Calu3 (cell line): ENCODE measurements at regions not wholly inside any gene's neighbourhood (a gene's known extent, or its start where the extent isn't known, plus 50 kb on each side); places are given as distances from the start of the nearest gene placed in this dataset.

Source experiments
- BruUV-seq: library from RNA; stranded (reverse); fragments of 400-500 nt; replicated peaks from 2 replicates; lab custom pipeline; 2021; lab: Mats Ljungman, UMichigan
- CTCF ChIA-PET: fragments of 300-600 bp; sonication (Branson Sonifier 250); formaldehyde crosslinking; loops from one replicate; lab custom pipeline; 2022; ENCODE audit warnings: antibody characterized with exemption; lab: Charles Lee
- DNase-seq: peaks from one replicate; pipeline ENCODE4 v3.0.0; 2022
- H3K27ac Mint-ChIP-seq: one replicate; pipeline ENCODE4 v1.8.0; 2022; ENCODE audit warnings: mixed read lengths; ENCODE audit not compliant: unreplicated experiment
- H3K27me3 Mint-ChIP-seq: one replicate; pipeline ENCODE4 v1.8.0; 2022; ENCODE audit warnings: mixed read lengths; ENCODE audit not compliant: unreplicated experiment
- H3K36me3 Mint-ChIP-seq: one replicate; pipeline ENCODE4 v1.8.0; 2022; ENCODE audit warnings: mild to moderate bottlenecking, moderate library complexity, mixed read lengths; ENCODE audit not compliant: insufficient read depth, unreplicated experiment
- H3K4me1 Mint-ChIP-seq: one replicate; pipeline ENCODE4 v1.8.0; 2022; ENCODE audit warnings: mild to moderate bottlenecking, low read depth, mixed read lengths; ENCODE audit not compliant: unreplicated experiment
- H3K4me3 Mint-ChIP-seq: one replicate; pipeline ENCODE4 v1.8.0; 2022; ENCODE audit warnings: mild to moderate bottlenecking, low read depth, moderate library complexity, mixed read lengths; ENCODE audit not compliant: unreplicated experiment
- H3K9me3 Mint-ChIP-seq: one replicate; pipeline ENCODE4 v1.8.0; 2022; ENCODE audit warnings: low read depth, mixed read lengths; ENCODE audit not compliant: unreplicated experiment
- intact Hi-C: fragments of 100-400 bp; cut with micrococcal nuclease; formaldehyde crosslinking; loops from one replicate; pipeline ENCODE4 v1.10.0; 2022; ENCODE audit not compliant: unreplicated experiment
- TF ChIP-seq, protein P1 (sequence below): fragments of 200-600 bp; IDR thresholded peaks from one replicate; pipeline ENCODE4 v1.8.0; 2022; ENCODE audit warnings: antibody characterized with exemption; ENCODE audit not compliant: unreplicated experiment

GRCh38 chr2:82641598-82642180 is 1817.4 kb downstream of the SUCLG1 start:
- CTCF ChIA-PET = no interaction called here
- no TSS peak for BruUV-seq

GRCh38 chr2:82636402-82637020 is 1822.6 kb downstream of the SUCLG1 start:
- Mint-ChIP-seq H3K4me3 (no peak overlapping the region), H3K36me3 (no peaks in the 10 kb centered on the region), H3K27ac (no peak overlapping the region), H3K9me3 (peaks cover 11% of the 10 kb centered on the region), H3K4me1 (no peaks in the 10 kb centered on the region), H3K27me3 (no peaks in the 10 kb centered on the region)
- BruUV-seq = no TSS peak
- intact Hi-C loops = no loop called here
- DNase-seq = no peak
- TF ChIP-seq, protein P1, sequence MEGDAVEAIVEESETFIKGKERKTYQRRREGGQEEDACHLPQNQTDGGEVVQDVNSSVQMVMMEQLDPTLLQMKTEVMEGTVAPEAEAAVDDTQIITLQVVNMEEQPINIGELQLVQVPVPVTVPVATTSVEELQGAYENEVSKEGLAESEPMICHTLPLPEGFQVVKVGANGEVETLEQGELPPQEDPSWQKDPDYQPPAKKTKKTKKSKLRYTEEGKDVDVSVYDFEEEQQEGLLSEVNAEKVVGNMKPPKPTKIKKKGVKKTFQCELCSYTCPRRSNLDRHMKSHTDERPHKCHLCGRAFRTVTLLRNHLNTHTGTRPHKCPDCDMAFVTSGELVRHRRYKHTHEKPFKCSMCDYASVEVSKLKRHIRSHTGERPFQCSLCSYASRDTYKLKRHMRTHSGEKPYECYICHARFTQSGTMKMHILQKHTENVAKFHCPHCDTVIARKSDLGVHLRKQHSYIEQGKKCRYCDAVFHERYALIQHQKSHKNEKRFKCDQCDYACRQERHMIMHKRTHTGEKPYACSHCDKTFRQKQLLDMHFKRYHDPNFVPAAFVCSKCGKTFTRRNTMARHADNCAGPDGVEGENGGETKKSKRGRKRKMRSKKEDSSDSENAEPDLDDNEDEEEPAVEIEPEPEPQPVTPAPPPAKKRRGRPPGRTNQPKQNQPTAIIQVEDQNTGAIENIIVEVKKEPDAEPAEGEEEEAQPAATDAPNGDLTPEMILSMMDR = no peak
- CTCF ChIA-PET = no interaction called here

More at GRCh38 chr2:82641598-82642180, 1817.4 kb downstream of the SUCLG1 start:
- intact Hi-C loops = no loop called here
- Mint-ChIP-seq H3K4me3 (no peak overlapping the region), H3K4me1 (no peaks in the 10 kb centered on the region), H3K27ac (no peak overlapping the region), H3K27me3 (no peaks in the 10 kb centered on the region), H3K36me3 (no peaks in the 10 kb centered on the region), H3K9me3 (peaks cover 7% of the 10 kb centered on the region)
- TF ChIP-seq, protein P1 = no peak
- no peak for DNase-seq

- intact Hi-C loops = no loop called here
- Mint-ChIP-seq H3K27ac (no peak overlapping the region), H3K27me3 (no peaks in the 10 kb centered on the region), H3K36me3 (no peaks in the 10 kb centered on the region), H3K4me3 (no peak overlapping the region), H3K9me3 (peaks cover 9% of the 10 kb centered on the region), H3K4me1 (no peaks in the 10 kb centered on the region)
- no peak for DNase-seq
- TF ChIP-seq, protein P1 = no peak
- BruUV-seq = no TSS peak
- CTCF ChIA-PET = interaction anchor here (0.6 kb wide), 1 partner anchor 13 kb away, joined by 3 read pairs; no protein-coding TSS in a partner anchor
Measured at GRCh38 chr2:82599021-82599420, 1860.1 kb downstream of the SUCLG1 start.

DNA sequence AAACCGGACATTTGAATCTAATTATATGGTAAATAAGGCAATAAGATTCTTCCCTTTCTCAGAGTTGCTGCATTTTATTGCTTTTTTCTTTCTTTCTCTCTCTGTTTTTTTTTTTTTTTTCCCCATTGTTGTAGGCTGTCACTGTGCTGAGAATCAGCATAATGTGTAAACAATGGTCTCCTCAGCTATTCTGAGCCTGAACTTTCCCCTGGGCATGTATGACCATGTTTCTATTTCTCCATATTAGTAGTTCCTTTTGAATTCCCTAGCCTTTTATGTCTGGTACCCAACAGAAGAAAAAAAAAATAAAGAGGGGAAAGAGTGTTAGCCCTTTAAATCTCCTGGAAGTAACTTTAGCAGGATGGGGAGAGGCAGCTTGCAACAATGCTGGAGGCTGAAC is 1862.5 kb downstream of the SUCLG1 start:
- Mint-ChIP-seq H3K36me3 (no peaks in the 10 kb centered on the region), H3K27ac (no peak overlapping the region), H3K4me1 (no peaks in the 10 kb centered on the region), H3K27me3 (no peaks in the 10 kb centered on the region), H3K4me3 (no peak overlapping the region), H3K9me3 (peaks cover 7% of the 10 kb centered on the region)
- intact Hi-C loops = no loop called here
- TF ChIP-seq, protein P1 = no peak
- no peak for DNase-seq
- CTCF ChIA-PET = no interaction called here
- BruUV-seq = no TSS peak
